Occipital lobe (tissue), 1 donor: ENCODE measurements at regions not wholly inside any gene's neighbourhood (a gene's known extent, or its start where the extent isn't known, plus 50 kb on each side); places are given as distances from the start of the nearest gene placed in this dataset.
"Not testable (repeated sequence)": the region's sequence is repeated elsewhere in the genome, so short reads cannot be mapped to it uniquely, and the experiment has no call there.

Experiments used
- DNase-seq: peaks from one replicate; lab custom pipeline; 2025; lab: John Stamatoyannopoulos, UW

DNA sequence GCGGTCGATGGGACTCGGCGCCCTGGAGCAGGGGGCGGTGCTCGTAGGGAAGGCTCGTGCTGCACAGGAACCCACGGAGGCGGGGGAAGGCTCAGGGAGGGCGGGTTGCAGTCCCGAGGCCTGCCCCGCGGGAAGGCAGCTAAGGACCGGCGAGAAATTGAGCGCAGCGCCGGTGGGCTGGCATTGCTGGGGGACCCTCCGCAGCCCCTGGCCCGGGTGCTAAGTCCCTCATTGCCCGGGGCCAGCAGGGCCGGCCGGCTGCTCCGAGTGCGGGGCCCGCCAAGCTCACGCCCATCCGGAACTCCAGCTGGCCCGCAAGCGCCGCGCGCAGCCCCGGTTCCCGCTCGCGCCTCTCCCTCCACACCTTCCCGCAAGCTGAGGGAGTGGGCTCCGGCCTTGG is 576.8 kb upstream of the LINC00305 start:
- not testable (repeated sequence) for DNase-seq

DNA sequence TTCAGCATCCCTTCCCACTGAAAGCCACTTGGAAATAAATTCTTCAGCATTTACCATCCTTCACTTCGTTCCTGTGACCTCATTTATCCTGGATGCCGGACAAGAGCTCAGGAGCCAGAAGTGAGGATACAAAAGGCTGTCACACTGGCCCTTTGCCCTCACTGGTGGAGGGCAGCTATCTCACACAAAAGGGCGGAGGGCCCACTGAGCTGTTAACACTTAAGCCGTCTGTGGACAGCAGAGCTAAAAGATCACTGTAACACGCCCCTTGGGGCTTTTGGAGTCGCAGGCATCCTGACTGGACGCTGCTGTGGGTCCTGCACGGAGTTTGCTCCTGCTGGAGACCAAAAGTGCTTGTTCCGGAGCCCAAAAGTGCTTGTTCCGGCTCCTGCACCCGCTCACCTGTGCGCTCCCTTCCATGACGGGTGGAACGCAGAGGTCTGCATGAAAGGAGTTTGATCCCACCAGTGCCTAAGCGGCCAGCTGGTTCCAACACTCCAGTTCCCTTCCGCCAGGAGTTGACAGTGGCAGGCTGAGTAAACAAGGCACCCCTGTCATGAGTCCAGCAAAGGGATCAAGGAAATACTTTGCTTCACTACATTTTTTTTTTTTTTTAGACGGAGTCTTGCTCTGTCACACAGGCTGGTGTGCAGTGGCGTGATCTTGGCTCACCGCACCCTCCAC is 572.0 kb upstream of the LINC00305 start:
- DNase-seq, result no peak

DNA sequence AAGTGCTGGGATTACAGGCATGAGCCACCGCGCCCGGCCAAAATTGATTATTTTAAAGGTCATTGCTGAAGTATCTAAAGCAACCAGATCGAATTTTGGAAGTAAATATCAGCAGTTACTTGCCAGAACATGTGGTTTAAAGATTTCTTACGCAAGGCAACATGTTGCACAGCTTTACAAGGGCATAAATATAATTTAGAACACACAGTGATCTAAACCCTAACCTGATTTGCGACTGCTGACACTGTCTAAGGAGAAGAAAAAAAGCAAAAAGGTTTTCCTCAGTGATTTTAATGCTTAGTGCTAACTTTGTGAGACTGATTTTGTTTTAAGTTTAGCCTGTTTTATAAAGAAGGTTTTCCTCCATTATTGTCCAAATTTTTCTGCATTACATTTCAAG is 569.9 kb upstream of the LINC00305 start:
- DNase-seq, result no peak

DNA sequence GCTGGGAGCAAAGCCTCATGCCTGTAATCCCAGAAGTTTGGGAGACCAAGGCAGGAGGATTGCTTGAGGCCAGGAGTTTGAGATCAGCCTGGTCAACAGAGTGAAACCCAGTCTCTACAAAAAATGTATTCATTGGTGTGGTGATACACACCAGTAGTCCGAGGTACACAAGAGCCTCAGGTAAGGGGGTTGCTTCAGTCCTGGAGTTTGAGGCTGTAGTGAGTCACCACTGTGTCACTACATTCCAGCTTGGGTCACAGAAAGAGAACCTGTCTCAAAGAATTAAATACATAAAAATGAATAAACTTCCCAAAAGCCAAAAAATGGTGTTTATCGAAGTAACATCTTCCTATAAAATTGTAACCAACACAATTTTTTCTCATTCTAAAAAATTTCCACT is 568.1 kb upstream of the LINC00305 start:
- DNase-seq, result no peak

DNA sequence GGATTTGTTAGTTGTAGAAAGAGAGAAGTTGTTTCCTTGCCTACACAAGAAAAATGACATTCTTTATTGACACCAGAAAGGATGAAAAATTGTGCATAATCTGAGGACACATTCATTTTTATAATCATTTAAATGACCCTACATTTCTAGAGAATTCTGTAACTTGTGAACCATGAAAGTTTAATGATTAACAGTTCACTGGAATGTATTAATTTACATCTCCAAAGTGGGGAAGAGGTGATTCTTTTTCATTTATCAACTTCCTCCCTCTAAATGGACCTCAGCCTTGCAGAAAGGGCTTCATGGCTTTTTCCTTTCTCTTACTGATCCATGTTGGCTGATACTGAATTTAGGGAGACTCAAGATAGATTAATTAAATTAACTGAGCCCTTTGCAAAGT is 565.2 kb upstream of the LINC00305 start:
- no peak for DNase-seq

DNA sequence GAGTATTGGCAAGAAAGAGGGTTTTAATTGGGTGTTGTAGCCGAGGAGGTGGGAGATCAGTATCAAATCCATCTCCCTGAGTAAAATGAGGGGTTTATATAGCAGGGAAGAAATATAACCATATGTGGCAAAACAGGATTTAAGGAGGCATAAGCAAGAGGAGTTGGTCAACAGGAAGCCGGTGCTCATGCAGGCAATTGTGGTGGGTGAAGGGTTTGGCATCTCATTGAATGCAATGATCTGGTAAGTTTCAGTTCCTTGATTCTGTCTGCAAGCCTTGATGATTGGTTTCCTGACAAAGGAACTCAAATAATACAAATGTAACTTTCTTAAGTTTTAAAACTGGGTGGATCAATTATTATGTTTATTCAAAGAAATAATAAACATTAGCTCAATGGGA is 564.4 kb upstream of the LINC00305 start:
- no peak for DNase-seq

DNA sequence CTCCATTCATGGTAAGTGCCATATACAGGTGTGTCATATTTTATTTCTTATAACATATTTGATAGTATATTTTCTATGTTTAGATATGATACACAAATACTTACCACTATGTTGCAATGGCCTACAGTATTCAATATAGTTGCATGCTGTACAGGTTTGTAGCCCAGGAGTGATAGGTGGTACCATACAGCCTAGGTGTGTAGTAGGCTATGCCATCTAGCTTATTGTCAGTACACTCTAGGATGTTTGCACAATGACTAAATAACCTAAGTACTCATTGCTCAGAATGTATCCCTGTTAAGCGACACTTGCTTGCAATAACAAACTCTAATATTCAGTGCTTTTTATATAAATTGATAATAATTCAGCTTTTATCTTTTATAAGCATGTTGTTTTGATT is 563.1 kb upstream of the LINC00305 start:
- no peak for DNase-seq

DNA sequence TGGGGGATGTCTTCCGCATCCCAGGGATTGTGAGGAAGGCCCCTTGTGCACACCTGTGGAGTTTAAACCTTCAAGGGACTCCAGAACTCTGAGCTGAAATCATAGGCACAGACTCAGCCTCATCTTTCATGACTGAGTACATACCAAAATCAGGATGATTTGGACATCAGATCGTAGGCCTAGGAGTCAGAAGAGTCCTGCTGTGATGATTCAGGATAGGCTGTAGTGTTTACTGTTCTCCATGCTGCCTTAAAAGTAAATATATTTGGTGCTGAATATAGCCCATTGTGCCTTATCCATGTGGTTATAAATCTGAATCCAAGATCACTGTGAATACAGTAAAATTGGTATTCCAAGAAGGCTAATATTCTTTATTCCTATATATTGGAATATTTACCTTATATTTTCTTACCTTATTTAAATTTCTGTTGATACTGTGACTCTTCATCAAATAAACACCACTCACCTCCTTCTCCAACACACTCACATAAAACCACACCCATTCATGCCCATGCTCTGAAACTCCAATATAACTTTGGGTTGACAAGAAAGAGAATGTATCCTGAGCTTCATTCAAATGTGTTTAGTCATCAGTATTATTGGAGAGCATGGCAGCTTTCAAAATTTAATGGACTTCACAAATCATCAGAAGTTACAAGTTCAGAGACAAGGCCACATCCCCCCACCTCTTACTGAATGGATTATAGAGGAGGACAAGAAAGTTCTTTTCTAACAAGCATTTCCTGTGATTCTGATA is 561.4 kb upstream of the LINC00305 start:
- DNase-seq, result no peak

DNA sequence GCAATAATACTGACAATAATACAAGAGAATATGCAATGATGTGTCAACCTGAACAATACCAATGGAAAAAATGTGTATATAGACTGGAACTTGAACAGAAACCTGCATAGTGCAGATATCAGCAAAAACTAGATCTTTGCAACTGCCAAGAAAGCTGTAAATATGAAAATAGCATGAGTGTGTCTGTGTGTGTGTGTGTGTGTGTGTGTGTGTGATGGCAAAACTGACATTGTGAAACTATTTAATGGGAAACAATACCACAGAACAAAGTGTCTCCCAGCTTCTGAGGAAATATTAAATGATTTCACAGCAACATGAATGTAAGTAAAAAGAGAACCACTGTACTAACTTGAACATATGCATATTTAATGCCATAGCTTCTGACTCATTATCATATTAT is 558.2 kb upstream of the LINC00305 start:
- DNase-seq, result no peak

DNA sequence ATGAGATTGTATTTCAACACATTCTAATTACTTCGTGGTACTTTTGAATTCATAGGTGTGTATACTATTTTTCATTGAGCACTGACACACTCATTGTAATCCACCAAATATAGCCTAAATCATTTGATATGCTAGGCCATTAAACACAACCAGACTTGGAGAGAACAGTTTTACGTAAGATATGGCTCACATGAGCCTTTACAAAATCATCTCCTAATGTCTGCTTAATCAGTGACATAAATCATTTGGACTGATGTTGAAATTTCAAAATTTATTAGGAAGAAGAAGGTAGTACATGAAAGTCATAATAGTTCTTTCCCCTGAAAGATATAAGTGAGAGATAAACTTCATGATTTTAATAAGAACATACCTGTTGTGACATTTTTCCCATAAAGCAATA is 550.2 kb upstream of the LINC00305 start:
- no peak for DNase-seq

DNA sequence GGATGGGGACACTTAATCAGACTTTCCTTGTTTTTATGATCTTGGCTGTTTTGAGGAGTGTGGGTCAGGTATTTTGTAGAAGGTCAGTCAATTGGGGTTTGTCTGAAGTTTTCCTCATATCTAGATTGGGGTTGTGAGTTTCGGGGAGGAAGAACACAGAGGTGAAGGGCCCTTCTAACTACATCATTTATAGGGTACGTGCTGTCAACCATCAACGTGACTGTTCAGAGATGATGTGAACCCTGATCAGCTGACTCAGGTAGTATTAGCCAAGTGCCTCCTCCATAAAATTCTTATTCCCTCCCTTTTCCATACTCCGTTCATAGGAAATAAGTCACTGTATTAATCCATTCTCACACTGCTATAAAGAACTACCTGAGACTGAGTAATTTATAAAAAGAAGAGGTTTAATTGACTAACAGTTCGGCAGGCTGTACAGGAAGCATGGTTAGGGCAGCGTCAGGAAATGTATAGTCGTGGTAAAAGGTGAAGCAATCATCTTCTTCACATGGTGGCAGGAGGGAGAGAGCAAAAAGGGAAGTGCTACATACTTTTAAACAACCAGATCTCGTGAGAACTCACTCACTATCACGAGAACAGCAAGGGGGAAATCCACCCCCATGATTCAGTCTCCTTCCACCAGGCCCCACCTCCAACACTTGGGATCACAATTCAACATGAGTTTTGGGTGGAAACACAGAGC is 547.1 kb upstream of the LINC00305 start:
- DNase-seq, result no peak

DNA sequence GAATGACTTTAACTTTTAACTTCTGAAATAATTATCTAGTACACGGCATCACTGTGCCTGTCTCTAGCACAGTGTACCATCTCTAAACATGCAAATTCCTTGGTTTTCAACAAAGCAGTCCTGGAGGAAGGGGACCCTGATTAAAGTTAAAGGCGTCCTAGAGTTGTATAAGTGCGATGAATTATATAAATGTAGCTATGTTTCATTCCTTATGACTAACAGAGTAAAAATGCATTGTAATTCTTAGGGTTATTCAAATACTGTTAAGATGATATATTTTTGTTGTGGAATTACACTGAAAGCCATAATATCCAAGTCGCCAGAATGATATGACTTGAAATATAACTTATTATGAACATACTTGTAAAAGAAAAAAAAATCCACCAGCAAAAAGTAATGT is 544.9 kb upstream of the LINC00305 start:
- no peak for DNase-seq

DNA sequence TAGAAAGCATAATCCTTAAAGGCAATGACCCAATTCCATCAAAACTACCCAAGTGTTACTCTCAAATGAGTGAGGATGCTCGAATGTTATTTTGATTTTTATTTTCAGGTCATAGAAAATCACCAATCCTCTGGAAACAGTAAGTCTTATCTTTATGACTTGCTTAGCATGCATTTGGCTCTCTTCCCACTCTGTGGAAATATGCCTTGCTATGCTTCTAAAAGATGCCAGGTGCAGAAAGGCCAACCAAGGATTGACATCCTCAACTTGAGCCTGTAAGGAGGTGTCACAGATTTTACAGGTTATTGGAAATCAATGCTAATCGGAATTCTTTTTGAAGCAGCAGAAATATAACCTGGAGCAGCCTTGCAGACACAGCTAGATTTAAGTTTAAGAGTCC is 543.9 kb upstream of the LINC00305 start:
- DNase-seq, result no peak

DNA sequence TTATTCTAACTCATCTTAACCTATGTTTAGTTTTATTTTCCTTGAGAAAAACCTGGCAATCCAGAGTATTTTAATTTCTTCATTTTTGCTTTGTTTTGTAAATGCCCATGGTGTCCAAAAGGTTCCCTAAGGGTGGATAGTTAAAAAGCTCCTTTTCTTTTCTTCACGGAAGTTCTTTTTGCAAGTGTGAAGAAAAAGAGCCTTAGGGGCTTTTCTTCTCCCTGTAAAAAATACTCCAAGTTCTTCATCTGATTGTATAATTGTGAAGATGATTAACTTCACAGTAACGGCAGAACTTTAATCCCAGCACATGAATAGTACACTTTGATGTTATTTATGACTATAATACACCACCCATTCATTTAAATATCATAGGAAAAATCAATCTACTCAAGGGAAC is 530.2 kb upstream of the LINC00305 start:
- no peak for DNase-seq

DNA sequence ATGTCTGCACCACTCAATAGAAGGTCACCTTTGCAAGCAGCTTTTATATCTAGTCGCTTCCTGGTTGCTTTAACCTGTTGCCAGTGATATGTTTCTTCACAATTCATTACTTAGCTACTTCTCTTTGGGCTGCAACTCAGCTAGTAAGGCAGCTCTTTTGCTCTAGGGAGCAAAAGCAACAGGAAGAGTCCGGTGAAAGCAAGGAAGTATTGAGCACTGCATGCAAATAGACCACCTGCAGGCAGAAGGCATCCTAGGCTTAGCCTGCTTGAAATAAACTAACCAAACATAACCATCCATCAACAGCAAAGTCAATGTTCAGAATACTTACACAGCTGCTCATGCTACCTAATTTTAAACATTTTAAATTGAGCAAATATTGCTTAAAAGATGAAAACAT is 529.2 kb upstream of the LINC00305 start:
- no peak for DNase-seq

DNA sequence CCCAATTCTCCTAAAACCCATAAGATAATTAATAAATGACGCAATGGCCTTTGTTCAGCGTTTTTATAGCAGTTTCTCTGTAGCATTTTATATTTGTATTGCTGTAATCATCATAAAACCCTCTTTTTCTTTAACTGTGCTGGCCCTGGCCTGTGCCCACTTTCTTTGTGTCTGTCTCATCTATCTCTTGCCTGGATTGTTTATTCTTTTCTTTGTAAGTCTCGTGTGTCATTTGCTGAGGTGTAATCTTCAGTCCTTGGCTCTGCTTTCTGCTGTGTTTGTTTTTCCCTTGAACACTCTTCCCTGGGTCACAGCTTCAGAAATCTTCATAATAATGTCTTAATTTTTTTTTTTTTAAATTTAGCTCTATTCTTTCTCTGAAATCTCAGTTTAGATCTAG is 525.8 kb upstream of the LINC00305 start:
- DNase-seq, result no peak

DNA sequence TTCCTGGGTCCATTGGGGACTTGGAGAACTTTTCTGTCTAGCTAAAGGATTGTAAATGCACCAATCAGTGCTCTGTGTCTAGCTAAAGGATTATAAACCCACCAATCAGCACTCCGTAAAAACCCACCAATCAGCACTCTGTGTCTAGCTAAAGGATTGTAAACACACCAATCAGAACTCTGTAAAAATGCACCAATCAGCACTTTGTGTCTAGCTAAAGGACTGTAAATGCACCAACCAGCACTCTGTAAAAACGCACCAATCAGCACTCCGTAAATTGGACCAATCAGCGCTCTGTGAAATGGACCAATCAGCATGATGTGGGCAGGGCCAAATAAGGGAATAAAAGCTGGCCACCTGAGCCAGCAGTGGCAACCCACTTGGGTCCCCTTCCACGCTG is 522.4 kb upstream of the LINC00305 start:
- not testable (repeated sequence) for DNase-seq

DNA sequence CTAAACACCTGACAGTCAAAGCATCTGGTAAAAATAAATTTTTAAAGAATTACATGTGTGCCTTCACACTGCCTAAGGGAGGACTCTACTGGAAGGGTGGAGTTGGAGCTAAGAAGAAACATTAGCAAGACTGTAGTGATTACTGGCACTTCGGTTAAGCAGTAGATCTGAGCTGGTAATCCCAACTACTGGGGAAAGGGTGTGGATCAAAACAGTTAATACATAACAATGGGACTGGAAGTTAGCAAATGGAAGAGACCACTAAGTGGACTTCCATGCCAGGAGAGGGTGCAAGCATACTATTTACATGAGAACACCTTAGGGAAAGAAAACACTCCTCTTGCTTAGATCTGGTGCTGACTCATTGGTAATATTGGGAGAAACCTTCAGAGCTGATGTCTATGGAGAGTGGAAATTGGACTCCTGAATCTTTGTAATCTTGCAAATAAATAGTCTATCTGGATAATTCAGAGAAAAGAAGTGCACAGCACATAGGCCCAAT is 519.6 kb upstream of the LINC00305 start:
- DNase-seq, result no peak

DNA sequence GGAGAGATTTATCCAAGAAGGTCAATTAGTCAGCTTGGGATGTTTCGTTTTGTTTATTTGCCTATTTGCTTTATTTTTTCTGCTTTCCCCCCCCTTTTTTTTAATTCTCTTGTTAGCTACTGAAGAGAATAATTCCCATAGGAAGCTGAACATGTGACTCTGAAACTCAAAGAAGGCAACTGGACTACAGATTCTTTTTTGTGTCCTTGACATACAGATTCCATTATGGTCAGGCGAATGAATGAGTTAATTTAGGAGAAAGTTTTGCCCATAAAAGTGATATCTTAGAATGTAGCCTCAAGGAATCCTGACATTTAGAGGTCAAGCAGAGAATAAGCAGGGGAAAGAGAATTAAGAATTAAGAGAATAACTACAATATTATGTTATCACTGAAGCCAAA is 514.2 kb upstream of the LINC00305 start:
- no peak for DNase-seq

DNA sequence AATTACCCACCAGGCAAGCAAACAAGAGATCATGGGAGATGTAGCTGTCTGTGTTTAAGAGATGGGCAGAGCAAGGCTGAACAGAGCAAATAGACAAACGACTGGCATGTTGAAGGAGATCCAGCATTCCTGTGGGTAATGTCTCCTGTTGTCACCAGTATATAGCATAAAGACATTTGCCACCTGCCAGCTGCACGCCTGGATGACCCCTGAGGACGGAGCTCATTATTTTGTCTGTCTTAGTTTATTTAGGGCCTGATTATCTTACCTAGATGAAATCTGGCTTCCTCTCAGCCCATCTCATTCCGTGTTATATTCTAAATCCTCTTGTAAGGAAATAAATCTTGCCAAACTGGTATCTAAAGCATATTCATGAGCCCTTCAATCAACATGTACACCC is 510.3 kb upstream of the LINC00305 start:
- DNase-seq, result no peak

DNA sequence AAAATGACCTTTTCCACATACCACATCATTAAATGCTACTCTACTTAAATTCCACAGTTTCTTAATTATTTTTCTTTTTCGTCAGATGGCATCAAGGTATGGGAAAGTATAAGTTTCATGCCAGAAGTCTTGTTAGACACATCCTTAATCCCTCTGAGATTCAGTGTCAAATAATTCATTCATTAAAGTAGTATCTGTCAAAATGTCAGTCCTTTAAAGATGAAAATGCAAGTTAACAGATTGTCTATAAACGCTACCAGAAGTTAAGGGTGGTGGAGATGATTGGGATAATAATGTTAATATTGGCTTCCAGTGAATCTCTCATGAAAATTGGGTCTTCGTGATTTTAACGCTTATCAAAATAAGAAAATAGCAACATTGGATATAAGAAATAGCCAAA is 504.2 kb upstream of the LINC00305 start:
- no peak for DNase-seq

DNA sequence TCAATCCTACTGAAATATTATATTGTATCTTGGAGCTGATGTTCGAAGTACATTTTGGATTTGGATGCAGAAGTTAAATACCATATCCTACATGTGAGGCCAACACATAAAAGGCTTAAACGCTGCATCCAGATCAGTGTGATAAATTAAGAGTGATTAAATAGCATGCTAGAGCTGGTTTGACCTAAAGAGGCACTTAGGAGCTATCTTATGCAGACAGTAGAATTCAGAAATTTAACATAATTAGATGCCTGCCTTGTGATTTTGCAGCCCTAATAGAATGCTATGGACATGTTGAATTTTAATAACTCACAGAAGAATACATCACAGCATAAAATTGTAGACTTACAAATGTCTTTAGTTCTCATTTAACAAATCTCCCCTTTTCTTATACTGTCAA is 501.2 kb upstream of the LINC00305 start:
- no peak for DNase-seq

DNA sequence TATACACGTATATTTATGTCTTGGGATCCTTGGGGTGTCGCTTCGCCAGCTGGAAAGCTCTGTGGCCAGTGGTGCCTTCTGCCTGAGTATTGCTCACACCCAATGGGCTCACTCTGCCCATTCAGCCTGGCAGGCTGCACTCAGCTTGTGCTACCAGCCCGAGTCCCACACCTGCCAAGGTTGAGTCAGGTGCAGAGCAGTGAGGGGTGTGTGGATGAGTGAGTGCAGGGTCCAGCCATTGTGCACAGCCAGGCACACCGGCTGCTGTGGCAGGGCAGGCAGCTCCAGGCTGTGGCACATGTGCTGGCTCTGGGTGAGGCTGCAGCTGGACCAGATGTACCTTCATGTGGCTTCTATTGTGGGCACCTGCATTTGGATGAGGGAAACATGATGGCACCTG is 496.9 kb upstream of the LINC00305 start:
- DNase-seq, result no peak
